HG03045 (cell line): ENCODE measurements at regions not wholly inside any gene's neighbourhood (a gene's known extent, or its start where the extent isn't known, plus 50 kb on each side); places are given as distances from the start of the nearest gene placed in this dataset.

Experiments
- ATAC-seq: cut with Tn5 transposase; IDR thresholded peaks from one replicate; pipeline ENCODE4 v1.9.1; 2021; ENCODE audit warnings: mild to moderate bottlenecking, moderate library complexity; ENCODE audit not compliant: unreplicated experiment

GRCh38 chr13:40136896-40137295 is 481.4 kb downstream of the COG6 start:
- no peak for ATAC-seq

GRCh38 chr13:40137400-40137799 is 481.9 kb downstream of the COG6 start:
- no peak for ATAC-seq

DNA sequence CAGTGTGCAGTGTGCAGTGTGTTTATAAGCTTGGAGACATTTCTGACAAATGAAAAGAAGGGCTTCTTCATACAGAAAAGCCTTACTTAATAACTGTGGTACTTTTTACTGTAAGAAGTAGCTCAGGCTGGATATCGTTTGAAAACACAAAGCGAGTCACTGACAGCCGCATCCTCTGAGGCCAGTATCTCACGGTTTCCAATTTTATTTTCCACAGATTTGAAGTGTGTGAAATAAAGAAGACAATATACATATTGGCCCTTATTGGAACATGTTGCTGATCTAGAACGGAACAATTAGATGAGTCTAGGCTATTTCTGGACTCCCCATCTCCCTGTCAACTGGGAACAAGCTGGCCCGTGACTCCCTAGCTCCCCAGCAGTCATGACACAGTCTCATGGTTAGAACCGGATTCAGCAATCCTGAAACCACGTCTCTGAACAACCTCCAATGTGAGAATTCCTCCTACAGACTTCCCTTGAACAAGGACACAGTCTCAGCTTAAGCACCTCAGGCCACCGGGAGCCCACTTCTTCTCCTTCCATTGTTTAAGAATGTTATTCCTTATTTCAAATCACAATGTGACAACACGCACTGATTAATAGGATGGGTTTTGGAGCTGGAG is 484.5 kb downstream of the COG6 start:
- no peak for ATAC-seq

DNA sequence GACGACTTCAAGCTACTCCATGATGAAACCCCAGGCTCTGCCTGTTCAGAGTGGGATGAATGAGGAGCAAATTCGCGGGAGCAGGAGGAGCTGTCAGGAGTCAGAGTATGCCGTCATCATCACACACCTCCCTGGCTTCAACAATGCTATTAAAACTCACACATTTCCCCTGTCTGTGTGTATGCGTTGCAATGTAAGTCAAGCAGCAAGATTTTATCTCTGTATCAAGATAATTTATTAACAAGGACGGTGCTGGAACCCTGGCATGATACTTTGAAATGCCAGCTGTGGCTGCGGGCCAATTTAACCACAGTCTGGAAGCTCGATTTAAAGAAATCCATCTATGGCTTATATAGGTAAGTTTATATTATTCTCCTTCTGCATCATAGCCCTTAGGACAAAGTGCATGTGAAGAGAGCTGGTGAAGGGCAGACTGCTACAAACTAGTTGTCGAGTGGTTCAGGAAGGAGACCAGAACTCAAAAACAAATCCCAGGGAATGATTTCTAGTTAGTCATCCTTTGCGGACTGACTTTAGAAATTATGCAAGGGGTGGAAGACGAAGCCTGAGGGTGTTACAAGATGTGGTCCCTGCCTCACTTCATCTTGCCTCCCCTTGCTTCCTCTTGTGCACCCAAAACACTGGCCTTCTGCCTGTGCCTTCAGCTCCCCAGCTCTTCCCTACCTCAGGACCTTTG is 486.5 kb downstream of the COG6 start:
- ATAC-seq: no peak

DNA sequence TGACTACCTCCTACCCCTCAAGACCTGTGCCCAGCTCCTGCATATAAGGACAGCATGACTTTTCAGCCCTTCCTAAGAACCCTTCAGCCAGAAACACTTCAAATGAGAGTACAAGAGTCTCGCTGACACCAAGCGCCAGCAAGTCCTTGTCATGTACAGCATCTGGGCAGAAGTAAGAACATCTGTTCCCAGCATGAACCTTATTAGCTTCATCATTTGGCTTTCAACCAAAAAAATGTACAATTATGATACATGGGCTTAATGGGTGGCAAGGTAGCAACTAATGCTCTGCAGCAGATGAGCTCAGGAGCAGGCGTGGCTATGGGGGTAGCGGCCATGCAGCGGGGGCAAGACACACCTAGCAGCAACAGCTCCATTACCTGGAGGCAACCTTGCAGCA is 487.6 kb downstream of the COG6 start:
- ATAC-seq: no peak

GRCh38 chr13:40143559-40143958 is 488.1 kb downstream of the COG6 start:
- ATAC-seq: no peak

GRCh38 chr13:40145139-40145538 is 489.7 kb downstream of the COG6 start:
- ATAC-seq: no peak

GRCh38 chr13:40146063-40146462 is 490.6 kb downstream of the COG6 start:
- no peak for ATAC-seq

GRCh38 chr13:40146611-40147117 is 491.2 kb downstream of the COG6 start:
- ATAC-seq: no peak

- no peak for ATAC-seq
Observed at GRCh38 chr13:40148101-40148500, 492.6 kb downstream of the COG6 start.

DNA sequence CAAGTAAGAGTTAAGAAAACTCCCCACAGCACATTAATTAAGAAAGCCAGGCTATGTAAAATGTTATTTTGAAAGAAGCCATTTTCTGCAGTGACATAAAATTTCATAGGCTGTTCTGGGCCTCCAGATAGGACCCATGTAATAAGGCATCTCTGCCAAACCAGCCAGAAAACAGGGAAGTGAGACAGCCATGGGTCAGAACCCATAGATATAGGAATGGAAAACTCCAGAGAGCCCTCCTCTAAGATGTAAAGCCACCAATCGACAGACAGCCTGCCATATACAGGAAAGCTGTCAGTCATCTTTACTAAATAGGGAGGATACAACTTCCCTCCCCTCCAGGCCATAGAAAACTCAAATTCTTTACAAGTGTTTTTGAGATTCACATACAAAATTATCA is 493.3 kb downstream of the COG6 start:
- no peak for ATAC-seq

DNA sequence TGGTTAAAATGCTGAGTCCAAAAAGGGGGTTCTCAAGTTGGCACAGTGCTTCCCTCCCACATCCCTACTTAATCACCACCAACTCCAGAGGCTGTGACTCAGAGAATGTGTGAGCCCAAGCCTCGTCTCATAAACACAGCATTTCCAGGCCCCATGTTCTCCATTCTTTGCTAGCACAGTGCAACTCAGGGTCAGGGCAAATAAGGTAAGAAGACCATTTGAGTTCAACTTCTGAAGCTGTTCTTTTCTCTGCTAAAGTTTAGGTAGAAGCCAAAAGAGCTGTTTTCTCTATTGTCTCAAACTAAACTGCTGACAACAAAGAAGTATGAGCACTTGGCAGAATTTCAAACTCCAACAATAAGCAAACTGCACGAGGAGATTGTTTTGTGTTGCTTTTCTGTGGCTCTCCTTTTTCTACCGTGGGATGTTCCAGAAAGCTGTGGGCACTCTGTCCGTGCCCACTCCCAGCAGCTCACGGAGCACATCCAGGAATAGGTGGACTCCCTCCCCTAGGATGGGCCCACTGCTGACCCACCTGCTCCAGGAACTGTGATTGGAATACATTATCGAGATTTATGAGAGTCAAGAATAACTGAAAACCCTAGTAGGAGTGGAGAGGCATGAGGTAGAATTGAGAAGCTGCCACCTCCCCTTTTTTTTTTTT is 494.3 kb downstream of the COG6 start:
- no peak for ATAC-seq

GRCh38 chr13:40151673-40152072 is 496.2 kb downstream of the COG6 start:
- ATAC-seq: no peak

DNA sequence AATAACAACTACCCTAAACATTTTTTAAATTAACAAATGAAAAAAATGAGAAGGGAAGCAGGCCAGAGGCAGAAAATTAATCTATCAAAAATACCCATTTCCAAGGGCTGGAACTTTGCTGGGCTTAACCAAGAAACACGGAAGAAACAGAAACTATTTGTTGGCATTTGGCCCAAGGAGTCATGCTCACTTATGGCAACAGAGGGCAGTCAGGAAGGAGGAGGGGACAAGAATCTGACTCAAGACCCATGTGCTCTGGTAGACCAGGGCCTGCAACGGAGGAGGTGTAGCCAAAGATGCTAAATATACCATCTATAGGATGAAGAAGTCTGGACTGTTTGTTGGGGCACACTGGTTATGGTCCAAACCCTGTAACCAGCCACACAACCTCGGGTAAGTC is 496.7 kb downstream of the COG6 start:
- no peak for ATAC-seq

DNA sequence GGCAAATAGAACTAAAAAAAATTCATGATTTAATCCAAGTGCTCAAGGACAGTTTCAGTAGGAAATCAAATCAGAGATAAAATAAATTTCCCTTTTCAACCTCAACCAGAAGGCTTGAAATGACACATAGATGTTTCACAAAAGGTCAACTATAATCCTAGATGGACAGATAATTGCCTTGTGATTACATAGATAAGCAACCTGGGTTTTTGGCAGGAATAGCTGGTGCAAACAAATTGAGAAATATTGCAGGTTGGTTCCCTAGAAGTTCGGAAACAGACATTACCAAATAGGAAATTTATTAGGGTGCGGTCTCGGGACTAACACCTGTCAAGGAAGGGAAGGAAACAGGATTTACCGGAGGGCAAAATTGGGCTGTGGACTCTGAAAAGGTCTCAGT is 497.5 kb downstream of the COG6 start:
- ATAC-seq: no peak

DNA sequence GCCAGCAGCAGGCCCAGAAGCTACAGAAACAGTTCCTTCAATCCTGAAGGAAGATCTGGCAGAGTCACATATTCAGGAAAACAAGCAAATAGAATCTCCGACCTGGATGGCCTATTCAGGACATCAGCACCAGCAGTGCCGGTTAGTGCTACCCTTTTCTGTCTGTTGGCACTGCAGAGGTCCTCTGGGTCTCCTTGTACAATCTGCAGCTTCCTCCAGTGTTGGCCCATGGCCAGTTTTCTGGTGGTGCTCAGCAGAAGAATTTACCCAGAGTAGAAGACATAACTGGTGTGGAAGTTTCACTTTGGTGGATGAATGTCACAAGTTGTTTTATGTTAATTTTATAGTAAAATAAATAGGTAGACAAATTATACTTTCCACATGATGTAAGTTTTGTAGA is 498.1 kb downstream of the COG6 start:
- no peak for ATAC-seq

GRCh38 chr13:40155201-40155600 is 499.7 kb downstream of the COG6 start:
- no peak for ATAC-seq

DNA sequence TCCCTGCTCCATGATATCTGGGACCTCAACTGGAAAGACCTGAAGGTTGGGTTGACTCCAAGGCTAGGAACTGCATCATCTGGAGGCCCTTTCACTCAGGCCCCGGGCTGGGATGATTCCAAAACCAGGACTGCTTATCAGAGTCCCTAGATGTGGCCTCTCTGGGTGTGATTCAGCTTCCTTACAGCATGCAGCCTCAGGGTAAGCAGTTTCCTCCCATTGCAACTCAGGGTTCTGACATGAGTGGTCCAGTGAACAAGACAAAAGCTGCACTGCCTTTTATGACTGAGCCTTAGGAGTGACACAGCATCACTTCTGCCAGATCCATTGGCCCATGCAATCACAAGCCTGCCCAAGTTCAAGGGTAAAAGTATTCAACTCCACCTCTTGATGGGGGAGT is 502.8 kb downstream of the COG6 start:
- no peak for ATAC-seq

GRCh38 chr13:40158757-40159156 is 503.3 kb downstream of the COG6 start:
- ATAC-seq: no peak

- ATAC-seq: no peak
Observed at GRCh38 chr13:40159736-40160135, 504.3 kb downstream of the COG6 start.

- ATAC-seq: no peak
Observed at GRCh38 chr13:40160618-40161350, 505.3 kb downstream of the COG6 start.
